ENCODE measurements at regions not wholly inside any gene's neighbourhood (a gene's known extent, or its start where the extent isn't known, plus 50 kb on each side); places are given as distances from the start of the nearest gene placed in this dataset.

- no peaks in the 10 kb centered on the region for H3K4me1 ChIP-seq (ENCODE audit: insufficient read depth, low read length)
- no peaks in the 10 kb centered on the region for H4K20me1 ChIP-seq (ENCODE audit: control insufficient read depth, insufficient read depth, insufficient read length)
- no peaks in the 10 kb centered on the region for H3K79me1 ChIP-seq (ENCODE audit: insufficient read depth, low read depth, low read length, poor library complexity, severe bottlenecking)
- peaks cover 0 to 7% (median 2%) of the 10 kb centered on the region in 3 experiments; a peak in 4 of 7 replicates for H3K36me3 Mint-ChIP-seq (ENCODE audit: insufficient read depth in 1 of 3, low read depth in 3 of 3)
- no peak overlapping the region for H2BK120ac ChIP-seq (ENCODE audit: low read depth, low read length, poor library complexity, severe bottlenecking)
- H3K23me2 ChIP-seq (ENCODE audit: insufficient read length, low read depth, low read length, poor library complexity, severe bottlenecking): no peaks in the 10 kb centered on the region
- no peak overlapping the region for H3K9ac ChIP-seq (ENCODE audit: extremely low read depth, insufficient read length, low read length)
- no CpG with 5 or more reads among the region's 2 CpGs for WGBS (ENCODE audit: extremely low coverage, insufficient read length, low lambda C conversion rate)
- H3K4me1 Mint-ChIP-seq: peaks cover 8 to 12% of the 10 kb centered on the region in 2 experiments
- H2AFZ ChIP-seq (ENCODE audit: low read length): no peak overlapping the region
- H3K18ac ChIP-seq (ENCODE audit: insufficient read length, low read depth, low read length): no peak overlapping the region
- no peaks in the 10 kb centered on the region for H3K9me3 ChIP-seq (ENCODE audit: control insufficient read depth, low read depth, low read length)
- no peak for DNase-seq
- no peak overlapping the region for H2BK5ac ChIP-seq (ENCODE audit: insufficient read length, low read length)
- H3K27me3 ChIP-seq (ENCODE audit: insufficient read depth, low read length): no peaks in the 10 kb centered on the region
- H3K23ac ChIP-seq (ENCODE audit: insufficient read length, low read depth, low read length): no peak overlapping the region
- no peak overlapping the region for H2BK12ac ChIP-seq (ENCODE audit: insufficient read length, low read depth, low read length)
- no peak overlapping the region for H4K8ac ChIP-seq (replicated peaks; ENCODE audit: insufficient read length, low read depth, low read length)
- TF ChIP-seq, protein P1, sequence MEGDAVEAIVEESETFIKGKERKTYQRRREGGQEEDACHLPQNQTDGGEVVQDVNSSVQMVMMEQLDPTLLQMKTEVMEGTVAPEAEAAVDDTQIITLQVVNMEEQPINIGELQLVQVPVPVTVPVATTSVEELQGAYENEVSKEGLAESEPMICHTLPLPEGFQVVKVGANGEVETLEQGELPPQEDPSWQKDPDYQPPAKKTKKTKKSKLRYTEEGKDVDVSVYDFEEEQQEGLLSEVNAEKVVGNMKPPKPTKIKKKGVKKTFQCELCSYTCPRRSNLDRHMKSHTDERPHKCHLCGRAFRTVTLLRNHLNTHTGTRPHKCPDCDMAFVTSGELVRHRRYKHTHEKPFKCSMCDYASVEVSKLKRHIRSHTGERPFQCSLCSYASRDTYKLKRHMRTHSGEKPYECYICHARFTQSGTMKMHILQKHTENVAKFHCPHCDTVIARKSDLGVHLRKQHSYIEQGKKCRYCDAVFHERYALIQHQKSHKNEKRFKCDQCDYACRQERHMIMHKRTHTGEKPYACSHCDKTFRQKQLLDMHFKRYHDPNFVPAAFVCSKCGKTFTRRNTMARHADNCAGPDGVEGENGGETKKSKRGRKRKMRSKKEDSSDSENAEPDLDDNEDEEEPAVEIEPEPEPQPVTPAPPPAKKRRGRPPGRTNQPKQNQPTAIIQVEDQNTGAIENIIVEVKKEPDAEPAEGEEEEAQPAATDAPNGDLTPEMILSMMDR (conservative IDR thresholded peaks at IDR 0.05): no peak
- peaks cover 2% of the 10 kb centered on the region; the same call in 1 of the 2 replicates for H3K27me3 Mint-ChIP-seq (ENCODE audit: low read depth)
- no peak overlapping the region for H4K5ac ChIP-seq (ENCODE audit: insufficient read length, low read depth, low read length)
- no peak overlapping the region for H3K27ac Mint-ChIP-seq
- H3K4me3 Mint-ChIP-seq: no peak overlapping the region
- no peak overlapping the region for H3K27ac ChIP-seq (ENCODE audit: insufficient read length, low read depth, low read length)
- peaks cover 9 to 11% of the 10 kb centered on the region in 2 experiments; a peak in 4 of 5 replicates for H3K9me3 Mint-ChIP-seq
- no peak overlapping the region for H3T11ph ChIP-seq (ENCODE audit: low read length)
- H2AK5ac ChIP-seq (ENCODE audit: insufficient read length, low read length): no peak overlapping the region
- no peaks in the 10 kb centered on the region for H3K79me2 ChIP-seq (ENCODE audit: insufficient read depth, low read length)
- H3K56ac ChIP-seq (ENCODE audit: insufficient read length, low read depth, low read length): no peak overlapping the region
- H3K4ac ChIP-seq (ENCODE audit: low read depth, low read length): no peak overlapping the region
- no peak overlapping the region for H3K4me2 ChIP-seq (ENCODE audit: insufficient read depth, insufficient read length, low read length)
- no peak overlapping the region for H2BK20ac ChIP-seq (ENCODE audit: low read depth, low read length, poor library complexity, severe bottlenecking)
- no peak overlapping the region for H4K91ac ChIP-seq (ENCODE audit: insufficient read length, low read depth, low read length)
- H3K14ac ChIP-seq (ENCODE audit: insufficient read depth, low read length): no peak overlapping the region
- H2BK15ac ChIP-seq (ENCODE audit: low read depth, low read length): no peak overlapping the region
Observed at GRCh38 chr21:35754583-35754982, 305.7 kb downstream of the SETD4 start.

Measured in H9 (cell line).